Adrenal gland (tissue), 9 donors: ENCODE measurements at regions not wholly inside any gene's neighbourhood (a gene's known extent, or its start where the extent isn't known, plus 50 kb on each side); places are given as distances from the start of the nearest gene placed in this dataset.

Source experiments
- DNase-seq, 7 donors: peaks; one replicate each; pipeline ENCODE4 v3.0.0-alpha.2; 2019 to 2020
- H3K27ac ChIP-seq, 5 donors: fragments of 200-600 bp; sonication (generic) in 4 of 5; 1 replicate in 3 of 5; 2 replicates in 2 of 5; pipeline versions ENCODE4 v1.5.1 to v1.8.0; 2016 to 2020; ENCODE audit warnings: mild to moderate bottlenecking in 1 of 5
- H3K27me3 ChIP-seq: fragments of 200-600 bp; 2 replicates; pipeline ENCODE4 v1.8.0; 2021
- H3K36me3 ChIP-seq, 2 donors: fragments of 200-600 bp; replicated peaks in 1 of 2; 1 replicate in 1 of 2; 2 replicates in 1 of 2; pipeline versions ENCODE4 v1.5.1 to v1.8.0; 2018 to 2022
- H3K4me1 ChIP-seq, 2 donors: fragments of 200-600 bp; replicated peaks in 1 of 2; 1 replicate in 1 of 2; 2 replicates in 1 of 2; pipeline versions ENCODE4 v1.5.1 to v1.8.0; 2018 to 2021
- H3K4me3 ChIP-seq, 4 donors: fragments of 200-600 bp; sonication (generic) in 3 of 4; one replicate each; pipeline ENCODE4 v1.5.1; 2016 to 2018
- H3K9me3 ChIP-seq, 3 donors: fragments of 200-600 bp; sonication (generic) in 1 of 3; replicated peaks in 1 of 3; 1 replicate in 2 of 3; 2 replicates in 1 of 3; pipeline versions ENCODE4 v1.5.1 to v1.8.0; 2016 to 2021
- POLR2A ChIP-seq, 2 donors: fragments of 450-650 bp; IDR thresholded peaks; one replicate each; pipeline ENCODE4 v1.6.1; 2017; ENCODE audit warnings: antibody characterized with exemption in 2 of 2, mild to moderate bottlenecking in 2 of 2, moderate library complexity in 1 of 2
- WGBS, 4 donors: extraction: QIAGEN DNeasy Blood & Tissue Kit in 2 of 4; methylation state at CpG; one replicate each; pipeline versions ENCODE4 v1.1.5 to v1.1.7; 2013 to 2017; 5-methylcytosine and 5-hydroxymethylcytosine counted together
- intact Hi-C, 2 donors: fragments of 100-400 bp; cut with DNase I; formaldehyde crosslinking; loops; one replicate each; pipeline versions ENCODE4 v1.14.1 to v1.15.0; 2022 to 2023
- TF ChIP-seq, protein P1 (sequence below), 6 experiments: fragments of 450-650 bp in 4 of 6; fragments of 200-600 bp in 2 of 6; sonication (generic) in 1 of 6; IDR thresholded peaks; 1 replicate in 5 of 6; 2 replicates in 1 of 6; pipeline versions ENCODE4 v1.5.1 to v1.8.0; 2016 to 2021; ENCODE audit warnings: antibody characterized with exemption in 6 of 6, mild to moderate bottlenecking in 2 of 6, moderate library complexity in 1 of 6
- donor health status: healthy with polysubstance abuse.
- donor health status: Bipolar disorder and iron deficiency.
- donor health status: DM: yes; HTN: yes; CAD: no.
- donor health status: DM: no; HTN: no; CAD: no.
- donor health status: DM: no; HTN: no; CAD: no.

DNA sequence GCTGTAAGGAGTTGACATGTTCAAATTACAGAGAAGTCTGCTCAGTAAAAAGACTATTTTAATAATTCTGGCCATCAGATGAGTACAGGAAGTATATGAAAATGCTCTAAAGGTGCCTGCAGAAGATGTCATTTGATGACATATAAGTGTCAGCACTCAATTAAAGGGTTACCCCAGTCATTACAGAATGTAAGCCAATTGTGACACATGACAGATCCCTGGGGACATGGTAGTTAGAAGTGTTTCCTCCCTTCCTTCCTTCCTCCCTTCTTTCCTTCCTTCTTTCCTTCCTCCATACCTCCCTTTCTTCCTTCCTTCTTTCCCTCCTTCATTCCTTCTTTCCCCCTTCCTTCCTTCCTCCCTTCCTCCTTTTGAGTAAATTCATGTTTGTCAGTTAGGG is 453.0 kb downstream of the RAPGEF2 start:
- no peaks in the 10 kb centered on the region for H3K27me3 ChIP-seq
- no peak for TF ChIP-seq POLR2A (IDR thresholded peaks at IDR 0.05)
- TF ChIP-seq, protein P1, sequence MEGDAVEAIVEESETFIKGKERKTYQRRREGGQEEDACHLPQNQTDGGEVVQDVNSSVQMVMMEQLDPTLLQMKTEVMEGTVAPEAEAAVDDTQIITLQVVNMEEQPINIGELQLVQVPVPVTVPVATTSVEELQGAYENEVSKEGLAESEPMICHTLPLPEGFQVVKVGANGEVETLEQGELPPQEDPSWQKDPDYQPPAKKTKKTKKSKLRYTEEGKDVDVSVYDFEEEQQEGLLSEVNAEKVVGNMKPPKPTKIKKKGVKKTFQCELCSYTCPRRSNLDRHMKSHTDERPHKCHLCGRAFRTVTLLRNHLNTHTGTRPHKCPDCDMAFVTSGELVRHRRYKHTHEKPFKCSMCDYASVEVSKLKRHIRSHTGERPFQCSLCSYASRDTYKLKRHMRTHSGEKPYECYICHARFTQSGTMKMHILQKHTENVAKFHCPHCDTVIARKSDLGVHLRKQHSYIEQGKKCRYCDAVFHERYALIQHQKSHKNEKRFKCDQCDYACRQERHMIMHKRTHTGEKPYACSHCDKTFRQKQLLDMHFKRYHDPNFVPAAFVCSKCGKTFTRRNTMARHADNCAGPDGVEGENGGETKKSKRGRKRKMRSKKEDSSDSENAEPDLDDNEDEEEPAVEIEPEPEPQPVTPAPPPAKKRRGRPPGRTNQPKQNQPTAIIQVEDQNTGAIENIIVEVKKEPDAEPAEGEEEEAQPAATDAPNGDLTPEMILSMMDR (IDR thresholded peaks at IDR 0.05) = no peak
- intact Hi-C loops = no loop called here
- H3K9me3 ChIP-seq = no peaks in the 10 kb centered on the region
- H3K36me3 ChIP-seq = no peaks in the 10 kb centered on the region
- DNase-seq = no peak
- no peak overlapping the region for H3K4me3 ChIP-seq
- H3K4me1 ChIP-seq = no peaks in the 10 kb centered on the region
- no peak overlapping the region for H3K27ac ChIP-seq

DNA sequence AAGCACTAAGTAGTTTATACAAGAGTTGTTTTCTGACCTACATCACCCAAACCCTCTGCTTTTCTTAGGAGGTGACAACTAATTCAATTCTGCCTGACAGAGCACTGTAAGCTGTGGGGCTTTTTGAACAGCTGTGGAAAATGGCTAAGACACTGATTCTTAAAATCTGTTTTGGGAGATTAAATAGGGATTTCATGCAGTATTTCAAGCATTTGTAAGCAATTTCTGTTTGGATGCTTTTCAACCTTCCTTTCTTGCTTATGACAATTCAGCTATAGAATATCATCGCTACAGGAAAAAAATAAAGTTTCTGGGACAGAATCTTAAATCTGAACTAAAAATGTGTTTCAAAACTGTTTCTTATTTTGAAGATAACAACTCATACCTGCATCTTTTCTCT is 459.5 kb downstream of the RAPGEF2 start:
- Histone ChIP-seq H3K27ac (no peak overlapping the region), H3K36me3 (no peaks in the 10 kb centered on the region), H3K9me3 (no peaks in the 10 kb centered on the region), H3K4me3 (no peak overlapping the region), H3K27me3 (no peaks in the 10 kb centered on the region), H3K4me1 (no peaks in the 10 kb centered on the region)
- no peak for DNase-seq
- TF ChIP-seq POLR2A (IDR thresholded peaks at IDR 0.05) = no peak
- TF ChIP-seq, protein P1 (IDR thresholded peaks at IDR 0.05) = no peak
- intact Hi-C loops = no loop called here
- 94 to 100% (median 97%) methylated on average over 1 of the region's 1 CpG for WGBS, 4 donors

DNA sequence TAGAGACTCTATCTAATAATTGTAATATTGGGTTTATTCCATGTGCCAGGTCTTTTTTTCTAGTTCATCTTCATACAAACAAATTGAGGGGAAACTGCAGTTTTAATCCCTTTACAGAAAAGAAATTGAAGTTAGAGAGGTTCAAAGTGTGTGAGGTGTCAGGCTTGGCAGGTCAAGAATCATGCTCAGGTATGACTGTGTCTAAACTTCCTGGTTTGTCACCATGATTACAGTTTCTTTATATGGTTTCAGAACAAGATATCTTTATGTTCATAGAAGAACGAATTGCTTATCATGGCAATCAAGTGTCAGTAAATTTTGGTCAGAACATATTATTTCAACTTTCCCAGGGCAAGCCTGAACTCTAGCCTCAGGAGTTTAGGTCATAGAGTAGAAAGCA is 460.4 kb downstream of the RAPGEF2 start:
- Histone ChIP-seq H3K4me1 (no peaks in the 10 kb centered on the region), H3K36me3 (no peaks in the 10 kb centered on the region), H3K27me3 (no peaks in the 10 kb centered on the region), H3K4me3 (no peak overlapping the region), H3K9me3 (no peaks in the 10 kb centered on the region), H3K27ac (no peak overlapping the region)
- WGBS, 4 donors = 37 to 62% (median 46%) methylated on average over 1 of the region's 1 CpG
- intact Hi-C loops = no loop called here
- no peak for DNase-seq
- TF ChIP-seq POLR2A (IDR thresholded peaks at IDR 0.05) = no peak
- TF ChIP-seq, protein P1 (IDR thresholded peaks at IDR 0.05) = no peak

DNA sequence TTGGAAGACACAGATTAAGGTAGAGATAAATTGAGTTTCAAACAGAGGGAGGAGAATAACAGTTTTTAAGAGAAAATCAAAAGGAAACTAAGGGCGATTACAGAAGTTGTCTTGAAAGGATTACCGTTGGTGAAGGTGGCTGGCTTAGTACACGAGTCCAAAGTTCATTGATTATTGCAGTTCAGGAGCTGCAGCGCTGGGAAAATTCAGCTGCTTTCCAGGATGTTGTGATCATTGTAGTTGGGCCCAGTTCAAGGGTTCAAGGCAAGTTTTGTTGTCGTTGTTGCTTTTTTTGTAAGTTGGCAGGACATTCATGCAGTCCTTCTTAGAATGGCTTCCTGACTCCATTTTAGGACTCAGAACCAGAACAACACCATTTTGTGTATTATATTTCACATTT is 461.7 kb downstream of the RAPGEF2 start:
- H3K36me3 ChIP-seq = no peaks in the 10 kb centered on the region
- DNase-seq = no peak
- WGBS, 4 donors = 75 to 84% (median 83%) methylated on average over 5 of the region's 5 CpGs
- H3K9me3 ChIP-seq = no peaks in the 10 kb centered on the region
- no peak overlapping the region for H3K4me3 ChIP-seq
- no peak for TF ChIP-seq POLR2A (IDR thresholded peaks at IDR 0.05)
- TF ChIP-seq, protein P1 (IDR thresholded peaks at IDR 0.05) = no peak
- no peak overlapping the region for H3K27ac ChIP-seq
- intact Hi-C loops = no loop called here
- no peaks in the 10 kb centered on the region for H3K4me1 ChIP-seq
- no peaks in the 10 kb centered on the region for H3K27me3 ChIP-seq
